Colonic mucosa (tissue), 4 donors: ENCODE measurements at regions not wholly inside any gene's neighbourhood (a gene's known extent, or its start where the extent isn't known, plus 50 kb on each side); places are given as distances from the start of the nearest gene placed in this dataset.
"Not testable (repeated sequence)": the region's sequence is repeated elsewhere in the genome, so short reads cannot be mapped to it uniquely, and the experiment has no call there.

Experiments used
- DNase-seq: peaks from one replicate; pipeline ENCODE4 v3.0.0-alpha.2; 2020
- H3K27ac ChIP-seq: fragments of 200-600 bp; one replicate; pipeline ENCODE4 v1.8.0; 2021
- H3K27me3 ChIP-seq: fragments of 200-600 bp; one replicate; pipeline ENCODE4 v1.8.0; 2021
- H3K36me3 ChIP-seq: fragments of 200-600 bp; one replicate; pipeline ENCODE4 v1.8.0; 2021
- H3K4me1 ChIP-seq: fragments of 200-600 bp; one replicate; pipeline ENCODE4 v1.8.0; 2021; ENCODE audit warnings: mild to moderate bottlenecking
- H3K4me3 ChIP-seq: fragments of 200-600 bp; one replicate; pipeline ENCODE4 v1.8.0; 2021
- H3K9ac ChIP-seq, 2 donors: one replicate each; pipeline ENCODE4 v1.7.0; 2013; ENCODE audit warnings: control low read depth in 2 of 2, low read depth in 2 of 2, low read length in 2 of 2
- H3K9me3 ChIP-seq: fragments of 200-600 bp; one replicate; pipeline ENCODE4 v1.8.0; 2021
- CTCF ChIP-seq: fragments of 200-600 bp; IDR thresholded peaks from one replicate; pipeline ENCODE4 v1.8.0; 2022; ENCODE audit warnings: antibody characterized with exemption, mild to moderate bottlenecking
- intact Hi-C: fragments of 100-400 bp; cut with DNase I; formaldehyde crosslinking; loops from one replicate; pipeline ENCODE4 v1.14.1; 2022
- donor health status: healthy.
- donor health status: DM: no; HTN: no; CAD: no.
- donor health status: DM: no; HTN: no; CAD: no.

DNA sequence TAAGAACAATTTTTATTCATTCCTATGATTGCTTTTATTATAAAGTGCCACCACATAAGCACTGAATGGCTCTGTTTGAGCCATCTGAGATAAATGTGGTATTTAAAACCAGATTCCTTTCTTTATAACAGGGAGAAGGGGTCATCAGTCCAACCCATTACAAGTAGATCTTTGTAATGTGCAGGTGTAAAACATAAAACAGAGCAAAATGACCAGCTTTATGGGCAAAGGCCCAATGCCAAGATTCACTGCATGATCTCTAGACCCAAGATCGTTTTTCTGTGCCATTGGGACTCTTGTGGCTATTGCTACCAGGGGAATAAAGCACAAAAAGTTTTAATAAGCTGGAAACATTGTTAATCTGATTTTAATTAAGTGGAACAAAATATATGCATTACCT, 469.9 kb downstream of the PRR16 start:
- H3K9ac ChIP-seq, result no peak overlapping the region
- no peak for TF ChIP-seq CTCF
- H3K27me3 ChIP-seq, result no peaks in the 10 kb centered on the region
- H3K27ac ChIP-seq, result no peak overlapping the region
- no peaks in the 10 kb centered on the region for H3K9me3 ChIP-seq
- DNase-seq, result no peak
- no peaks in the 10 kb centered on the region for H3K4me1 ChIP-seq
- intact Hi-C loops, result no loop called here
- no peaks in the 10 kb centered on the region for H3K36me3 ChIP-seq
- no peak overlapping the region for H3K4me3 ChIP-seq

GRCh38 chr5:120936652-120937051, 472.6 kb downstream of the PRR16 start:
- Histone ChIP-seq H3K4me3 (no peak overlapping the region), H3K27me3 (no peaks in the 10 kb centered on the region), H3K9me3 (no peaks in the 10 kb centered on the region), H3K9ac (no peak overlapping the region), H3K4me1 (no peaks in the 10 kb centered on the region), H3K27ac (no peak overlapping the region), H3K36me3 (no peaks in the 10 kb centered on the region)
- no peak for TF ChIP-seq CTCF
- intact Hi-C loops, result no loop called here
- DNase-seq, result no peak

DNA sequence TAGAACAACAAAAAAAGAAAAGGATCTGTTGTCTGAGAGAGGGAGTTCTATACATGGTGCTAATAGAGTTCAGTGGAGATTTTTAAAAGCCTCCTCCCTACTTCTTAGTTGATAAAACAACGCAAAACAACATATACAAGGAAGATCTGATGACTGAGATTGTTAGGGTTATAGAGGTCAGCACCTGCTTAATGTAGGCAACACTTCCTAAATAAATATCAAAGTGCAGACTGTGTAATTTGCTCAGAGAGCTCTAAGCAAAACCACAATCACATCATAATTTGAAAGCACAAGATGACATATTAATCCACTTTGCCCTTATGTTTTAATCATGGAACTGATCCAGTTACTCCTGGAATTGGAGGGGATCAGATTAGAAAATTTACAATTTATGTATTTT, 474.5 kb downstream of the PRR16 start:
- Histone ChIP-seq H3K4me1 (no peaks in the 10 kb centered on the region), H3K9ac (no peak overlapping the region), H3K9me3 (no peaks in the 10 kb centered on the region), H3K27ac (no peak overlapping the region), H3K36me3 (no peaks in the 10 kb centered on the region), H3K27me3 (no peaks in the 10 kb centered on the region), H3K4me3 (no peak overlapping the region)
- TF ChIP-seq CTCF, result no peak
- intact Hi-C loops, result no loop called here
- no peak for DNase-seq

DNA sequence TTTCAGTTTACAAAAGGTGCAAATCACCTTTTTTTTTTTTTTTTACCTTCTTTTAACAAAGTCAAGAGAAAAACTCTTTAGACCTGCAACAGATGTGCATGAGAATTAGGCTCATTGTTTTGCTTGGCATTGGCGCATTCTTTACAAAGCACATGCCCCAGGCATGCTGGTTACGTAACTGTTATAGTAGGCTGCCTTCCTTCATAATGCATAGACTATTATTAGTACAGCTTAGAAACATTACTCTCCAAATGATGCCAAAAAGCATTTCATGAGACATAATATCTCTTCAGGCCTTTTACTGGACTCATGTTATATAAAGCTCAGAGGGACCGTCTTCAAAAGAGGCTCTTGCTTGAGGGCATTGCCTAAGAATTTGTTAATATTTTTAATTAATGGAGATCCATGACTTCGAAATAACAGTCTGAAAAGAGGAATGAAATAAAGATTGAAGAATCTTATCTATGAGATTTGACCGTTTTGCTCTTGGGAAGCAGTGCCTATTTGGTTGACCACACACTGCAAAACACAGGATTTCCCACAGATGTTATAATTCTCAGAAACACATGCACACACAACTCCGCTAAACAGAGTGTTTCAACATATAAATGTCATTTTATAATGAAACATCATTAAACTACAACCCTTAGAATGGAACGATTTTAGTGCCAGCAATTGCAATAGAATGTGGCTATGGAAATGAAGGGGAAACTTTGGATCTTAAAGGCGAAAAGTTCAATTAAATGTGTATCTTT, 478.7 kb downstream of the PRR16 start:
- DNase-seq, result no peak
- H3K36me3 ChIP-seq, result no peaks in the 10 kb centered on the region
- H3K9me3 ChIP-seq, result no peaks in the 10 kb centered on the region
- TF ChIP-seq CTCF, result no peak
- H3K9ac ChIP-seq, result no peak overlapping the region
- no peak overlapping the region for H3K4me3 ChIP-seq
- H3K4me1 ChIP-seq, result no peaks in the 10 kb centered on the region
- no peaks in the 10 kb centered on the region for H3K27me3 ChIP-seq
- no peak overlapping the region for H3K27ac ChIP-seq
- intact Hi-C loops, result no loop called here

DNA sequence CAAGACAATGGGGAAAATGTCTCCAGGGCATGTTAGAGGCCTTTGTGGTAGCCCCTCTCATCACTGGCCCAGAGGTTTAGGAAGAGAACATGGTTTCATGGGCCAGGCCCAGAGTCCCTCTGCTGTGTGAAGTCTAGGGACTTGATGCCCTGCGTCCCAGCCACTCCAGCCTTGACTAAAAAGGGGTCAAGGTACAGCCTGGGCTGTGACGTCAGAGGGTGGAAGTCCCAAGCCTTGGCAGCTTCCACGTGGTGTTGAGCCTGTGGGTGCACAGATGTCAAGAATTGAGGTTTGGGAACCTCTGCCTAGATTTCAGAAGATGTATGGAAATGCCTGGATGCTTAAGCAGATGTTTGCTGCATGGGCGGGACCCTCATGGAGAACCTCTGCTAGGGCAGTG, 485.5 kb downstream of the PRR16 start:
- H3K36me3 ChIP-seq, H3K27ac ChIP-seq, H3K4me1 ChIP-seq, intact Hi-C loops, H3K9ac ChIP-seq, H3K4me3 ChIP-seq, DNase-seq, H3K9me3 ChIP-seq, H3K27me3 ChIP-seq: not testable (repeated sequence)

- H3K4me1 ChIP-seq, H3K9me3 ChIP-seq, H3K27ac ChIP-seq, H3K36me3 ChIP-seq, H3K4me3 ChIP-seq, H3K9ac ChIP-seq, H3K27me3 ChIP-seq, intact Hi-C loops, DNase-seq: not testable (repeated sequence)
Measured at GRCh38 chr5:120953445-120953844, 489.3 kb downstream of the PRR16 start.
